ENCODE measurements at regions not wholly inside any gene's neighbourhood (a gene's known extent, or its start where the extent isn't known, plus 50 kb on each side); places are given as distances from the start of the nearest gene placed in this dataset.

GRCh38 chr3:135896613-135897012 is 68.9 kb upstream of the PPP2R3A start:
- H3K4me3 ChIP-seq (ENCODE audit: low read length) = no peak overlapping the region
- DNase-seq (ENCODE audit: low read depth) = no peak
- TF ChIP-seq CTCF (IDR thresholded peaks at IDR 0.05; ENCODE audit: insufficient read depth, low read depth, low read length, missing control alignments) = no peak

- no peak overlapping the region for H3K4me3 ChIP-seq (ENCODE audit: low read length)
- TF ChIP-seq CTCF (IDR thresholded peaks at IDR 0.05; ENCODE audit: insufficient read depth, low read depth, low read length, missing control alignments) = no peak
- no peak for DNase-seq (ENCODE audit: low read depth)
Measured at GRCh38 chr3:135897715-135898114, 67.8 kb upstream of the PPP2R3A start.

- DNase-seq (ENCODE audit: low read depth) = no peak
- H3K4me3 ChIP-seq (ENCODE audit: low read length) = no peak overlapping the region
- no peak for TF ChIP-seq CTCF (IDR thresholded peaks at IDR 0.05; ENCODE audit: insufficient read depth, low read depth, low read length, missing control alignments)
Measured at GRCh38 chr3:135898774-135899173, 66.8 kb upstream of the PPP2R3A start.

GRCh38 chr3:135905058-135905724 is 60.3 kb upstream of the PPP2R3A start:
- peak; percentile 60 for TF ChIP-seq CTCF (IDR thresholded peaks at IDR 0.05; ENCODE audit: insufficient read depth, low read depth, low read length, missing control alignments)
- H3K4me3 ChIP-seq (ENCODE audit: low read length) = no peak overlapping the region
- DNase-seq (ENCODE audit: low read depth) = peak; percentile 57

- no peak overlapping the region for H3K4me3 ChIP-seq (ENCODE audit: low read length)
- peak; percentile 71 for DNase-seq (ENCODE audit: low read depth)
- no peak for TF ChIP-seq CTCF (IDR thresholded peaks at IDR 0.05; ENCODE audit: insufficient read depth, low read depth, low read length, missing control alignments)
Measured at GRCh38 chr3:135907422-135908165, 57.9 kb upstream of the PPP2R3A start.

GRCh38 chr3:135908225-135908624 is 57.3 kb upstream of the PPP2R3A start:
- DNase-seq (ENCODE audit: low read depth) = peak; percentile 91
- no peak overlapping the region for H3K4me3 ChIP-seq (ENCODE audit: low read length)
- no peak for TF ChIP-seq CTCF (IDR thresholded peaks at IDR 0.05; ENCODE audit: insufficient read depth, low read depth, low read length, missing control alignments)

Measured in epithelial cell of esophagus (primary cell).